HepG2 (cell line): ENCODE measurements at regions not wholly inside any gene's neighbourhood (a gene's known extent, or its start where the extent isn't known, plus 50 kb on each side); places are given as distances from the start of the nearest gene placed in this dataset.

Source experiments
- ATAC-seq: fragments of 200-7000 bp; cut with Tn5 transposase; 3 replicates; pipeline ENCODE4 v1.9.1; 2020; ENCODE audit warnings: mild to moderate bottlenecking, moderate library complexity
- BruUV-seq: library from RNA; stranded (reverse); fragments of 400-500 nt; replicated peaks from 2 replicates; lab custom pipeline; 2021; lab: Mats Ljungman, UMichigan
- CTCF ChIA-PET: fragments of 300-600 bp; formaldehyde crosslinking; extraction: SDS; loops from one replicate; lab custom pipeline; 2021; ENCODE audit warnings: low total read pairs, inconsistent platforms, low intra/inter-chr PET ratio; lab: Yijun Ruan, JAX
- POLR2A ChIA-PET: fragments of 350-600 bp; sonication (Branson Sonifier 250); formaldehyde crosslinking; loops from one replicate; lab custom pipeline; 2020; ENCODE audit warnings: antibody characterized with exemption, inconsistent platforms; lab: Yijun Ruan, JAX
- DNase-seq: peaks from one replicate; pipeline ENCODE4 v3.0.0-alpha.2; 2015; ENCODE audit warnings: low spot score
- FAIRE-seq: peaks from 3 replicates; lab custom pipeline; 2011; peaks lifted over from hg19 to GRCh38; lab: Jason Lieb, UNC
- H2AFZ ChIP-seq: one replicate; pipeline ENCODE4 v1.6.1; 2011; ENCODE audit warnings: low read length, inconsistent platforms
- H3K27ac ChIP-seq: fragments of 300-600 bp; 3 replicates; pipeline ENCODE4 v1.8.0; 2011; ENCODE audit warnings: mixed run types, mild to moderate bottlenecking, mixed read lengths, low read length, inconsistent platforms; ENCODE audit not compliant: insufficient read depth; ENCODE audit errors: extremely low read length
- H3K27me3 ChIP-seq, 2 experiments: fragments of 200-600 bp in 1 of 2; 2 replicates in 1 of 2; 3 replicates in 1 of 2; pipeline versions ENCODE4 v1.6.0 to v1.8.0; 2011; ENCODE audit warnings: low read length in 2 of 2, mild to moderate bottlenecking in 2 of 2, moderate library complexity in 2 of 2, inconsistent platforms in 1 of 2; ENCODE audit not compliant: insufficient read depth in 2 of 2, control insufficient read depth in 1 of 2
- H3K36me3 ChIP-seq, 2 experiments: fragments of 200-600 bp in 1 of 2; replicated peaks in 1 of 2; 2 replicates in 1 of 2; 3 replicates in 1 of 2; pipeline versions ENCODE4 v1.5.1 to v1.8.0; 2011; ENCODE audit warnings: low read length in 2 of 2, inconsistent platforms in 1 of 2; ENCODE audit not compliant: insufficient read depth in 2 of 2, control insufficient read depth in 1 of 2
- H3K4me1 ChIP-seq: 2 replicates; pipeline ENCODE4 v1.5.1; 2012; ENCODE audit warnings: low read length, inconsistent platforms; ENCODE audit not compliant: insufficient read depth
- H3K4me2 ChIP-seq: 2 replicates; pipeline ENCODE4 v1.6.0; 2011; ENCODE audit warnings: low read depth, low read length, inconsistent platforms
- H3K4me3 ChIP-seq, 3 experiments: fragments of 200-600 bp in 1 of 3; sonication (generic), shearing (Covaris generic) in 1 of 3; replicated peaks in 1 of 3; 2 replicates each; pipeline ENCODE4 v1.5.1; 2011 to 2016; ENCODE audit warnings: low read length in 3 of 3, inconsistent platforms in 2 of 3, low read depth in 2 of 3, mild to moderate bottlenecking in 2 of 3, control low read depth in 1 of 3, mixed read lengths in 1 of 3; ENCODE audit not compliant: insufficient read depth in 1 of 3
- H3K79me2 ChIP-seq: one replicate; pipeline ENCODE4 v1.6.1; 2011; ENCODE audit warnings: low read length, inconsistent platforms; ENCODE audit not compliant: insufficient read depth
- H3K9ac ChIP-seq: 2 replicates; pipeline ENCODE4 v1.6.0; 2011; ENCODE audit warnings: mild to moderate bottlenecking, low read depth, low read length, inconsistent platforms; ENCODE audit not compliant: insufficient read depth
- H3K9me3 ChIP-seq: 2 replicates; pipeline ENCODE4 v1.5.1; 2012; ENCODE audit warnings: mild to moderate bottlenecking, low read length
- H4K20me1 ChIP-seq: 2 replicates; pipeline ENCODE4 v1.6.0; 2011; ENCODE audit warnings: inconsistent platforms, mild to moderate bottlenecking, low read length, moderate library complexity; ENCODE audit not compliant: insufficient read depth
- ATF1 ChIP-seq: IDR thresholded peaks from 2 replicates; pipeline ENCODE4 v1.6.1; 2016; ENCODE audit warnings: mild to moderate bottlenecking, control low read depth
- CCAR2 ChIP-seq: fragments of 200-400 bp; formaldehyde crosslinking; optimal IDR thresholded peaks from 2 replicates; pipeline ENCODE3; 2018; ENCODE audit warnings: low read depth, mild to moderate bottlenecking, low read length, moderate library complexity
- FUBP1 ChIP-seq: sonication (generic); formaldehyde crosslinking; IDR thresholded peaks from 2 replicates; pipeline ENCODE4 v1.5.1; 2020; ENCODE audit warnings: missing genetic modification reagents, mild to moderate bottlenecking, borderline replicate concordance
- PHF20 ChIP-seq: sonication (generic); formaldehyde crosslinking; IDR thresholded peaks from 2 replicates; pipeline ENCODE4 v1.5.0; 2020; ENCODE audit warnings: mild to moderate bottlenecking, missing genetic modification reagents
- POGZ ChIP-seq: sonication (generic); formaldehyde crosslinking; IDR thresholded peaks from 2 replicates; pipeline ENCODE4 v1.4.0; 2020; ENCODE audit warnings: mild to moderate bottlenecking, missing genetic modification reagents
- SUZ12 ChIP-seq: fragments of 150-350 bp; IDR thresholded peaks from 2 replicates; pipeline ENCODE4 v1.6.1; 2014; ENCODE audit warnings: low read depth, low read length
- ZBTB7A ChIP-seq: sonication (generic); formaldehyde crosslinking; IDR thresholded peaks from 2 replicates; pipeline ENCODE4 v1.8.0; 2022; ENCODE audit warnings: mild to moderate bottlenecking, missing genetic modification reagents
- ZFP90 ChIP-seq: sonication (generic); formaldehyde crosslinking; IDR thresholded peaks from 2 replicates; pipeline ENCODE4 v1.8.0; 2022; ENCODE audit warnings: missing genetic modification reagents, mild to moderate bottlenecking, inconsistent platforms, borderline replicate concordance
- ZKSCAN5 ChIP-seq: sonication (generic); formaldehyde crosslinking; IDR thresholded peaks from 2 replicates; pipeline ENCODE4 v1.5.1; 2020; ENCODE audit warnings: mild to moderate bottlenecking, missing genetic modification reagents
- ZNF451 ChIP-seq: sonication (generic); formaldehyde crosslinking; IDR thresholded peaks from 2 replicates; pipeline ENCODE4 v1.5.0; 2020; ENCODE audit warnings: mild to moderate bottlenecking, missing genetic modification reagents
- ZNF543 ChIP-seq: sonication (generic); formaldehyde crosslinking; IDR thresholded peaks from 2 replicates; pipeline ENCODE4 v1.4.0; 2020; ENCODE audit warnings: mild to moderate bottlenecking, missing genetic modification reagents
- ZNF629 ChIP-seq: sonication (generic); formaldehyde crosslinking; conservative IDR thresholded peaks from 2 replicates; pipeline ENCODE4 v1.5.0; 2020; ENCODE audit warnings: missing genetic modification reagents
- WGBS: methylation state at CpG from one replicate; pipeline ENCODE4 v1.1.6; 2017; ENCODE audit warnings: low lambda C conversion rate; 5-methylcytosine and 5-hydroxymethylcytosine counted together
- in situ Hi-C: cut with HindIII; loops from 2 replicates; pipeline ENCODE4 v1.10.0; 2017; ENCODE audit warnings: low pct_unique_long_range_greater_than_20kb; ENCODE audit not compliant: extremely low pct_ligation_motif_present
- intact Hi-C: fragments of 100-400 bp; cut with micrococcal nuclease; formaldehyde crosslinking; loops from one replicate; pipeline ENCODE4 v1.10.0; 2022; ENCODE audit not compliant: unreplicated experiment
- TF ChIP-seq, protein P1 (sequence below): sonication (generic); formaldehyde crosslinking; IDR thresholded peaks from 2 replicates; pipeline ENCODE4 v1.5.1; 2020; ENCODE audit warnings: missing genetic modification reagents, mild to moderate bottlenecking, borderline replicate concordance
- TF ChIP-seq, protein P2 (sequence below): sonication (generic); formaldehyde crosslinking; IDR thresholded peaks from 2 replicates; pipeline ENCODE4 v1.4.0; 2020; ENCODE audit warnings: mild to moderate bottlenecking, missing genetic modification reagents
- TF ChIP-seq, protein P3 (sequence below): sonication (generic); formaldehyde crosslinking; IDR thresholded peaks from 2 replicates; pipeline ENCODE4 v1.8.0; 2022; ENCODE audit warnings: missing genetic modification reagents, low read depth, mild to moderate bottlenecking, borderline replicate concordance

DNA sequence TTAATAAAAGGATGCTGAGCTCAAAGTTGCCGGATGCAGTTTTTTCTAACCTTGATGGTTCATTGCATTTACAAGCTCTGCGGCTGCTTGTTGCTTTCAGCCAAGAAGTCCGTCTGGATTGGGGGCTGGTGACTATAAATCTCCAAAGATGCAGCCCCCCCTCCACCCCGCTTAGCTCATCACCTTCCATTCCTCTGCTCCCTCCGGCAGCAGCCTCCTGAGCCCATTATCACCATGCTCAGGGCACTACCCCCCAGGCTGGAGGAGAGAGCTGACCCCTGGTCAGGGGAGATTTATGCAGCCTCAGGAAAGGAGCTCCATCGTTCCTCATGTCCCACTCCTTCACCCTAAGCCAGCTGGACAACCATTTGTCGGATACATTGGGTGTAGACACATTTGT is 55.3 kb upstream of the ZRANB1 start:
- TF ChIP-seq, protein P1, sequence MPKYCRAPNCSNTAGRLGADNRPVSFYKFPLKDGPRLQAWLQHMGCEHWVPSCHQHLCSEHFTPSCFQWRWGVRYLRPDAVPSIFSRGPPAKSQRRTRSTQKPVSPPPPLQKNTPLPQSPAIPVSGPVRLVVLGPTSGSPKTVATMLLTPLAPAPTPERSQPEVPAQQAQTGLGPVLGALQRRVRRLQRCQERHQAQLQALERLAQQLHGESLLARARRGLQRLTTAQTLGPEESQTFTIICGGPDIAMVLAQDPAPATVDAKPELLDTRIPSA: no peak
- TF ChIP-seq ZBTB7A (CRISPR knock-in tag): no peak
- no peak for TF ChIP-seq ZNF451 (CRISPR knock-in tag)
- no peak for TF ChIP-seq POGZ
- no peaks in the 10 kb centered on the region for H3K79me2 ChIP-seq
- in situ Hi-C loops (no loop called here), intact Hi-C loops (no loop called here)
- no peak overlapping the region for H3K4me2 ChIP-seq
- peaks cover 8% of the 10 kb centered on the region; the same call in 1 of the 2 replicates for H3K4me1 ChIP-seq
- ATAC-seq (no peak), DNase-seq (no peak), FAIRE-seq (no peak)
- POLR2A ChIA-PET: no interaction called here
- BruUV-seq: no TSS peak
- no peak overlapping the region for H2AFZ ChIP-seq
- no peaks in the 10 kb centered on the region for H3K36me3 ChIP-seq
- no peaks in the 10 kb centered on the region for H4K20me1 ChIP-seq
- no peak overlapping the region for H3K27ac ChIP-seq
- no peaks in the 10 kb centered on the region for H3K9me3 ChIP-seq
- H3K9ac ChIP-seq: no peak overlapping the region
- H3K4me3 ChIP-seq: no peak overlapping the region
- peaks cover 0 to 2% of the 10 kb centered on the region in 2 experiments; a peak in 1 of 5 replicates for H3K27me3 ChIP-seq
- WGBS: 22% methylated on average over 7 of the region's 7 CpGs
- CTCF ChIA-PET: no interaction called here

- ATAC-seq: no peak
- intact Hi-C loops (no loop called here), in situ Hi-C loops (no loop called here)
- Histone ChIP-seq H2AFZ (no peak overlapping the region), H3K9ac (no peak overlapping the region), H3K36me3 (no peaks in the 10 kb centered on the region), H3K27ac (no peak overlapping the region), H4K20me1 (no peaks in the 10 kb centered on the region), H3K4me1 (peaks cover 8% of the 10 kb centered on the region; the same call in 1 of the 2 replicates), H3K4me3 (no peak overlapping the region), H3K27me3 (peaks cover 2 to 3% of the 10 kb centered on the region in 2 experiments; a peak in 2 of 5 replicates), H3K4me2 (no peak overlapping the region), H3K9me3 (no peaks in the 10 kb centered on the region), H3K79me2 (no peaks in the 10 kb centered on the region)
- FAIRE-seq: no peak
- ChIA-PET POLR2A (no interaction called here), CTCF (no interaction called here)
- BruUV-seq: no TSS peak
- WGBS: 10% methylated on average over 1 of the region's 1 CpG
- no peak for DNase-seq
- TF ChIP-seq PHF20: no peak
- TF ChIP-seq ZNF543 (CRISPR knock-in tag): no peak
- no peak for TF ChIP-seq SUZ12
- TF ChIP-seq, protein P2, sequence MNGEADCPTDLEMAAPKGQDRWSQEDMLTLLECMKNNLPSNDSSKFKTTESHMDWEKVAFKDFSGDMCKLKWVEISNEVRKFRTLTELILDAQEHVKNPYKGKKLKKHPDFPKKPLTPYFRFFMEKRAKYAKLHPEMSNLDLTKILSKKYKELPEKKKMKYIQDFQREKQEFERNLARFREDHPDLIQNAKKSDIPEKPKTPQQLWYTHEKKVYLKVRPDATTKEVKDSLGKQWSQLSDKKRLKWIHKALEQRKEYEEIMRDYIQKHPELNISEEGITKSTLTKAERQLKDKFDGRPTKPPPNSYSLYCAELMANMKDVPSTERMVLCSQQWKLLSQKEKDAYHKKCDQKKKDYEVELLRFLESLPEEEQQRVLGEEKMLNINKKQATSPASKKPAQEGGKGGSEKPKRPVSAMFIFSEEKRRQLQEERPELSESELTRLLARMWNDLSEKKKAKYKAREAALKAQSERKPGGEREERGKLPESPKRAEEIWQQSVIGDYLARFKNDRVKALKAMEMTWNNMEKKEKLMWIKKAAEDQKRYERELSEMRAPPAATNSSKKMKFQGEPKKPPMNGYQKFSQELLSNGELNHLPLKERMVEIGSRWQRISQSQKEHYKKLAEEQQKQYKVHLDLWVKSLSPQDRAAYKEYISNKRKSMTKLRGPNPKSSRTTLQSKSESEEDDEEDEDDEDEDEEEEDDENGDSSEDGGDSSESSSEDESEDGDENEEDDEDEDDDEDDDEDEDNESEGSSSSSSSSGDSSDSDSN (CRISPR knock-in tag): no peak
- TF ChIP-seq, protein P3, sequence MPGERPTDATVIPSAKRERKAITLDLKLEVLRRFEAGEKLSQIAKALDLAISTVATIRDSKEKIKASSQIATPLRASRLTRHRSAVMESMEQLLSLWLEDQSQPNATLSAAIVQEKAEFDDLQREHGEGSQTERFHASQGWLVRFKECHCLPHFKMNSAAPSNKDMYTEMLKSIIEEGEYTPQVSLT (CRISPR knock-in tag): no peak
- no peak for TF ChIP-seq FUBP1
- no peak for TF ChIP-seq ZNF451 (CRISPR knock-in tag)
- no peak for TF ChIP-seq ZKSCAN5 (CRISPR knock-in tag)
- no peak for TF ChIP-seq ATF1 (CRISPR knock-in tag)
- TF ChIP-seq CCAR2: no peak
- no peak for TF ChIP-seq ZFP90
- no peak for TF ChIP-seq ZNF629
These were observed 53.7 kb upstream of the ZRANB1 start for GRCh38 chr10:124888262-124888661.
